ENCODE measurements at regions not wholly inside any gene's neighbourhood (a gene's known extent, or its start where the extent isn't known, plus 50 kb on each side); places are given as distances from the start of the nearest gene placed in this dataset.

GRCh38 chr1:147071142-147071541 is 101.1 kb downstream of the PRKAB2 start:
- TF ChIP-seq EZH2 (IDR thresholded peaks at IDR 0.05; ENCODE audit: borderline replicate concordance, low read length) (no peak), CTCF (IDR thresholded peaks at IDR 0.05; ENCODE audit: low read length) (no peak)

Data from OCI-LY1 (cell line).